ENCODE measurements at regions not wholly inside any gene's neighbourhood (a gene's known extent, or its start where the extent isn't known, plus 50 kb on each side); places are given as distances from the start of the nearest gene placed in this dataset.

DNA sequence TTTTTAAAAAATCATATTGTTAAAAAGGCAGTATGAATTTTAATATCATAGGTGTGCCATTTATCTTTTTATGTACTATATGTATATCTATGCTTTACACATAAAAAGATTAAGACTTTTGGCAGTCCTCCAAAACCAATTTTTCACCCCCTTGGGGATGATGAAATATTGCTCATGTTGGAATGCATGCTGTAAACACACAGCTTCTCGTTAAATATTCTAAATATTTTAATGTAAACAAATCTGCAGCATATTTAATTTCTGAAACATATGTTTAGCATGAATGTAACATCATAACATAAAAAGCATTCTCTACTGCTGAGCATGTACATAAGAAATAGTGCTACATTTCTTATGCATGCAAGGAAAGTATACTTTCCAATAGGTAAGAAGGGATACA is 484.3 kb upstream of the LRATD1 start:
- no peak overlapping the region for H3K23ac ChIP-seq (ENCODE audit: insufficient read length)
- no peak overlapping the region for H4K8ac ChIP-seq (ENCODE audit: extremely low read depth, insufficient read depth, low read length)
- H3K9me3 ChIP-seq (ENCODE audit: insufficient read depth in 2 of 2, low read depth in 1 of 2, low read length in 1 of 2) = no peaks in the 10 kb centered on the region
- H3K23me2 ChIP-seq (ENCODE audit: low read depth, low read length) = no peaks in the 10 kb centered on the region
- no peak overlapping the region for H3K4me2 ChIP-seq (ENCODE audit: insufficient read depth in 1 of 2, low read depth in 2 of 2, low read length in 2 of 2)
- H3K36me3 ChIP-seq (ENCODE audit: control insufficient read depth in 2 of 4, insufficient read depth in 4 of 4, low read length in 3 of 4) = no peaks in the 10 kb centered on the region
- no peak overlapping the region for H2BK20ac ChIP-seq (ENCODE audit: low read length)
- DNase-seq (ENCODE audit: low read depth in 1 of 2, low spot score in 2 of 2) (no peak), FAIRE-seq (no peak)
- H3K4me3 ChIP-seq (ENCODE audit: extremely low read depth in 1 of 4, insufficient read depth in 2 of 4, low read depth in 3 of 4, low read length in 4 of 4) = no peak overlapping the region
- no peak overlapping the region for H4K91ac ChIP-seq (replicated peaks; ENCODE audit: insufficient read length, low read length)
- no peaks in the 10 kb centered on the region for H3K4me1 ChIP-seq (replicated peaks in 1 of 4; ENCODE audit: control insufficient read depth in 3 of 4, insufficient read depth in 4 of 4, low read length in 3 of 4)
- no peaks in the 10 kb centered on the region for H4K20me1 ChIP-seq (replicated peaks in 1 of 2; ENCODE audit: control insufficient read depth in 1 of 2, insufficient read depth in 2 of 2, low read length in 2 of 2)
- CTCF ChIA-PET (ENCODE audit: partially characterized antibody) = no interaction called here
- H3K56ac ChIP-seq (replicated peaks; ENCODE audit: insufficient read length, low read depth, low read length) = no peak overlapping the region
- H3K14ac ChIP-seq (ENCODE audit: insufficient read length) = no peak overlapping the region
- H4K5ac ChIP-seq (ENCODE audit: insufficient read length, low read depth, low read length) = no peak overlapping the region
- H3K4ac ChIP-seq (replicated peaks; ENCODE audit: insufficient read length, low read depth, low read length) = no peak overlapping the region
- no peak overlapping the region for H2BK5ac ChIP-seq (ENCODE audit: low read depth, low read length)
- no peak overlapping the region for H2BK120ac ChIP-seq (replicated peaks; ENCODE audit: low read depth, low read length)
- no peak overlapping the region for H2BK12ac ChIP-seq (ENCODE audit: low read depth, low read length)
- POLR2A ChIA-PET (ENCODE audit: partially characterized antibody) = no interaction called here
- no peak overlapping the region for H3K27ac ChIP-seq (ENCODE audit: low read depth, low read length)
- no peak overlapping the region for H2AFZ ChIP-seq (ENCODE audit: low read length)
- WGBS, 2 experiments (ENCODE audit: extremely low coverage in 1 of 2, insufficient coverage in 1 of 2, insufficient read length in 1 of 2, insufficient replicate concordance in 2 of 2, low coverage in 1 of 2, low lambda C conversion rate in 2 of 2, missing lambda C conversion rate in 1 of 2) = 88% methylated on average over 1 of the region's 1 CpG; no CpG with 5 or more reads in 1 of the 2 experiments
- H3K9ac ChIP-seq (replicated peaks in 1 of 4; ENCODE audit: extremely low read depth in 1 of 4, low read depth in 3 of 4, low read length in 3 of 4) = no peak overlapping the region
- no peaks in the 10 kb centered on the region for H3K27me3 ChIP-seq (replicated peaks in 1 of 4; ENCODE audit: control insufficient read depth in 3 of 4, extremely low read depth in 1 of 4, insufficient read depth in 3 of 4, low read length in 3 of 4)
- H3K79me1 ChIP-seq (ENCODE audit: low read depth, low read length) = no peaks in the 10 kb centered on the region
- H2AK5ac ChIP-seq (ENCODE audit: low read depth, low read length) = no peak overlapping the region
- H3K79me2 ChIP-seq (ENCODE audit: control insufficient read depth in 1 of 2, insufficient read depth in 2 of 2, low read length in 2 of 2) = no peaks in the 10 kb centered on the region
- no peak overlapping the region for H3K18ac ChIP-seq (ENCODE audit: extremely low read depth, low read length)
- no peak overlapping the region for H2BK15ac ChIP-seq (ENCODE audit: low read length)
- TF ChIP-seq NRF1 (IDR thresholded peaks at IDR 0.05; ENCODE audit: low read depth, low read length) (no peak), SIRT6 (IDR thresholded peaks at IDR 0.05; ENCODE audit: low read length) (no peak), RXRA (IDR thresholded peaks at IDR 0.05; ENCODE audit: insufficient read depth, low read depth, low read length) (no peak), TEAD4 (IDR thresholded peaks at IDR 0.05; ENCODE audit: low read depth, low read length) (no peak), MAFK (IDR thresholded peaks at IDR 0.05; ENCODE audit: low read depth, low read length) (no peak), KDM1A (IDR thresholded peaks at IDR 0.05; ENCODE audit: borderline replicate concordance, low read length) (no peak), SRF (IDR thresholded peaks at IDR 0.05; ENCODE audit: low read depth, low read length) (no peak), POU5F1 (IDR thresholded peaks at IDR 0.05; ENCODE audit: low read depth, low read length) (no peak), SUZ12 (IDR thresholded peaks at IDR 0.05; ENCODE audit: low read length) (no peak), BACH1 (IDR thresholded peaks at IDR 0.05; ENCODE audit: low read length) (no peak), CBX5 (IDR thresholded peaks at IDR 0.05; ENCODE audit: low read depth, low read length) (no peak), RFX5 (IDR thresholded peaks at IDR 0.05; ENCODE audit: borderline replicate concordance, low read depth, low read length) (no peak), JUN (IDR thresholded peaks at IDR 0.05; ENCODE audit: low read depth, low read length) (no peak), JUND (IDR thresholded peaks at IDR 0.05; ENCODE audit: low read length) (no peak)
- TF ChIP-seq, protein P1, sequence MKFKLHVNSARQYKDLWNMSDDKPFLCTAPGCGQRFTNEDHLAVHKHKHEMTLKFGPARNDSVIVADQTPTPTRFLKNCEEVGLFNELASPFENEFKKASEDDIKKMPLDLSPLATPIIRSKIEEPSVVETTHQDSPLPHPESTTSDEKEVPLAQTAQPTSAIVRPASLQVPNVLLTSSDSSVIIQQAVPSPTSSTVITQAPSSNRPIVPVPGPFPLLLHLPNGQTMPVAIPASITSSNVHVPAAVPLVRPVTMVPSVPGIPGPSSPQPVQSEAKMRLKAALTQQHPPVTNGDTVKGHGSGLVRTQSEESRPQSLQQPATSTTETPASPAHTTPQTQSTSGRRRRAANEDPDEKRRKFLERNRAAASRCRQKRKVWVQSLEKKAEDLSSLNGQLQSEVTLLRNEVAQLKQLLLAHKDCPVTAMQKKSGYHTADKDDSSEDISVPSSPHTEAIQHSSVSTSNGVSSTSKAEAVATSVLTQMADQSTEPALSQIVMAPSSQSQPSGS (IDR thresholded peaks at IDR 0.05; ENCODE audit: low read length) = no peak

Data from H1 (cell line).